Glutamatergic neuron (in vitro differentiated cells): ENCODE measurements at regions not wholly inside any gene's neighbourhood (a gene's known extent, or its start where the extent isn't known, plus 50 kb on each side); places are given as distances from the start of the nearest gene placed in this dataset.

Experiments
- DNase-seq: peaks from one replicate; pipeline ENCODE4 v3.0.0; 2022
- H3K27ac Mint-ChIP-seq: one replicate; pipeline ENCODE4 v1.8.0; 2020; ENCODE audit warnings: mild to moderate bottlenecking, mixed read lengths, inconsistent platforms; ENCODE audit not compliant: unreplicated experiment
- H3K27me3 Mint-ChIP-seq: one replicate; pipeline ENCODE4 v1.8.0; 2020; ENCODE audit warnings: mild to moderate bottlenecking, moderate library complexity, mixed read lengths, inconsistent platforms; ENCODE audit not compliant: unreplicated experiment
- H3K36me3 Mint-ChIP-seq: one replicate; pipeline ENCODE4 v1.8.0; 2020; ENCODE audit warnings: mild to moderate bottlenecking, mixed read lengths, inconsistent platforms; ENCODE audit not compliant: unreplicated experiment
- H3K4me1 Mint-ChIP-seq: one replicate; pipeline ENCODE4 v1.8.0; 2020; ENCODE audit warnings: mild to moderate bottlenecking, low read depth, mixed read lengths, inconsistent platforms; ENCODE audit not compliant: unreplicated experiment
- H3K4me3 Mint-ChIP-seq: one replicate; pipeline ENCODE4 v1.8.0; 2020; ENCODE audit warnings: mild to moderate bottlenecking, mixed read lengths, inconsistent platforms; ENCODE audit not compliant: unreplicated experiment
- H3K9me3 Mint-ChIP-seq: one replicate; pipeline ENCODE4 v1.8.0; 2020; ENCODE audit warnings: mild to moderate bottlenecking, moderate library complexity, mixed read lengths, inconsistent platforms; ENCODE audit not compliant: unreplicated experiment
- CTCF ChIP-seq: fragments of 200-600 bp; sonication (generic); IDR thresholded peaks from one replicate; pipeline ENCODE4 v1.5.0; 2021; ENCODE audit not compliant: partially characterized antibody, unreplicated experiment

GRCh38 chr15:87720235-87720634, 536.3 kb downstream of the NTRK3 start:
- Mint-ChIP-seq H3K9me3 (no peaks in the 10 kb centered on the region), H3K4me1 (peaks cover 5% of the 10 kb centered on the region), H3K27me3 (peaks cover 2% of the 10 kb centered on the region), H3K27ac (no peak overlapping the region), H3K36me3 (no peaks in the 10 kb centered on the region), H3K4me3 (no peak overlapping the region)
- TF ChIP-seq CTCF: no peak
- DNase-seq: no peak

GRCh38 chr15:87716422-87716821, 540.1 kb downstream of the NTRK3 start:
- Mint-ChIP-seq H3K9me3 (no peaks in the 10 kb centered on the region), H3K27me3 (peaks cover 2% of the 10 kb centered on the region), H3K4me1 (no peaks in the 10 kb centered on the region), H3K4me3 (no peak overlapping the region), H3K27ac (no peak overlapping the region), H3K36me3 (no peaks in the 10 kb centered on the region)
- TF ChIP-seq CTCF: no peak
- DNase-seq: no peak

DNA sequence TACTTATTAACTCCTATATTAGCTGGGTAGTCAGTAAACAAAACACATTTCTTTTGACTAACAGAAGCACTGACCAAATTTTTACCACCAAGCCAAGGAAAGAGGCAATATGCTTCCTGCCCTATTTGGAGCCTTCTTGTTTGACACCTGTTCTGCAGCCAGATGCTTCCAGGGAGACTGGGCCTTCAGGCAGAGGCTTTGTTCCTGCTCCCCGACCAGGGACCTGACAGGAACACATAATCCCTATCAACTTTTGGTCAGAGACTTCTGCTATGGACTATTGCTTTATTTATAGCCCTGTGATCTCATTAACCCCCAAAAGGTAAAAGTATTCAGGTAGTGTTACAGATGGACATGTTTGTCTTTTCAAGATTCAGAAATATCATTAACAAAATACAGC, 541.3 kb downstream of the NTRK3 start:
- no peaks in the 10 kb centered on the region for H3K9me3 Mint-ChIP-seq
- DNase-seq: no peak
- H3K4me3 Mint-ChIP-seq: no peak overlapping the region
- H3K27me3 Mint-ChIP-seq: peaks cover 2% of the 10 kb centered on the region
- TF ChIP-seq CTCF: no peak
- no peaks in the 10 kb centered on the region for H3K36me3 Mint-ChIP-seq
- no peaks in the 10 kb centered on the region for H3K4me1 Mint-ChIP-seq
- no peak overlapping the region for H3K27ac Mint-ChIP-seq

DNA sequence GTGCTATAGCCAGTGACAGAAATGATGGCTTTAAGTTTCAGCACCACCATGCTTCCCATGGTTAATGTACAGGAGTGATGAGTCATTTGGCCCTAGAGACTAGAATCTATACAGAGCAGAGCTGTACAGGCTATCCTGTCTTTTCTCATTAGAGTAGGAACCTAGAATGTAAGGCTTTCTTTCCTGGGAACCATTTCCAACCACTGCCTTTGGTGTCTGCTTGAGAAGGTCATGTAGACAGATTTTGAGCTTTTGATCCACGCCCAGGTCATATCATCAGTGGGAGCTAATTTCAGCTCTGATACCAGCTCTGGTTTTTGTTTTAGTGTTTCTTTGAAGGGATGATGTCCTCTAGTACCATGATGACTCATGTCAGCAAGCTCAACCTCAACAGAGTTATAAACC, 543.1 kb downstream of the NTRK3 start:
- no peaks in the 10 kb centered on the region for H3K9me3 Mint-ChIP-seq
- no peaks in the 10 kb centered on the region for H3K36me3 Mint-ChIP-seq
- H3K27me3 Mint-ChIP-seq: no peaks in the 10 kb centered on the region
- H3K4me3 Mint-ChIP-seq: no peak overlapping the region
- no peak for DNase-seq
- no peak for TF ChIP-seq CTCF
- no peak overlapping the region for H3K27ac Mint-ChIP-seq
- no peaks in the 10 kb centered on the region for H3K4me1 Mint-ChIP-seq

DNA sequence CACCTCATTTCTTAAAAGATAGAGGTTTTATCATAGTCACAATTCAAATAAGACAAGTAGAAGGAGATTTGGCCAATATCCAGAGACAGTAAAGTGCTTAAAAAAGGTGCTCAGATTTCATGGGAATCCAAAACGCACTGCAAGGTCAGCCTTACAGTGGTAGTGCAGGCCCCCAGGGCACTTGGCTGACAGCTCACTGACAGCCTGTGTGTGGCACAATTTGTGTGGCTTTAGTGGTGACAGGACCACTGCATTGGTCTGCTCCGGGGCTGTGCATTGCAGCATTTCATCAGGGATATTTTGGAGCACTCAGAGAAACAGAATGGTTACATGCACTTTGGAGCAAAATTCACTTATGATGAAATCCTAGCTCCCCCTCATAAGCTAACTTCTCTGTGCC, 544.3 kb downstream of the NTRK3 start:
- Mint-ChIP-seq H3K9me3 (no peaks in the 10 kb centered on the region), H3K27ac (no peak overlapping the region), H3K36me3 (no peaks in the 10 kb centered on the region), H3K27me3 (no peaks in the 10 kb centered on the region), H3K4me3 (no peak overlapping the region), H3K4me1 (peaks cover 7% of the 10 kb centered on the region)
- DNase-seq: no peak
- no peak for TF ChIP-seq CTCF
